HL-60 (cell line): ENCODE measurements at regions not wholly inside any gene's neighbourhood (a gene's known extent, or its start where the extent isn't known, plus 50 kb on each side); places are given as distances from the start of the nearest gene placed in this dataset.

Source experiments
- DNase-seq, 2 experiments: peaks; one replicate each; pipeline ENCODE4 v3.0.0-alpha.2; 2010 to 2020; ENCODE audit warnings: low read depth in 1 of 2, low spot score in 1 of 2
- H3K27ac ChIP-seq: fragments of 250-450 bp; sonication (Bioruptor Pico); replicated peaks from 2 replicates; pipeline ENCODE4 v1.5.1; 2020; ENCODE audit warnings: mild to moderate bottlenecking, moderate library complexity
- H3K27me3 ChIP-seq: fragments of 250-450 bp; sonication (Bioruptor Pico); 2 replicates; pipeline ENCODE4 v1.5.1; 2021; ENCODE audit warnings: mild to moderate bottlenecking, moderate library complexity; ENCODE audit not compliant: insufficient read depth, poor library complexity, severe bottlenecking
- H3K4me3 ChIP-seq: replicated peaks from 2 replicates; pipeline ENCODE4 v1.5.1; 2011; ENCODE audit warnings: mild to moderate bottlenecking, control low read depth, low read length; ENCODE audit not compliant: insufficient read depth
- GABPA ChIP-seq: IDR thresholded peaks from 2 replicates; pipeline ENCODE4 v1.6.1; 2012; ENCODE audit warnings: low read depth
- POLR2AphosphoS5 ChIP-seq: IDR thresholded peaks from 2 replicates; pipeline ENCODE4 v1.6.1; 2012; ENCODE audit warnings: low read depth
- SPI1 ChIP-seq: IDR thresholded peaks from 2 replicates; pipeline ENCODE4 v1.6.1; 2012; ENCODE audit warnings: low read depth, mild to moderate bottlenecking, borderline replicate concordance
- TF ChIP-seq, protein P1 (sequence below): IDR thresholded peaks from one replicate; pipeline ENCODE4 v1.5.1; 2011; ENCODE audit warnings: low read length, control low read depth, inconsistent platforms; ENCODE audit not compliant: insufficient read depth
- TF ChIP-seq, protein P2 (sequence below): IDR thresholded peaks from 2 replicates; pipeline ENCODE4 v1.6.1; 2012; ENCODE audit warnings: low read depth; ENCODE audit not compliant: insufficient replicate concordance

DNA sequence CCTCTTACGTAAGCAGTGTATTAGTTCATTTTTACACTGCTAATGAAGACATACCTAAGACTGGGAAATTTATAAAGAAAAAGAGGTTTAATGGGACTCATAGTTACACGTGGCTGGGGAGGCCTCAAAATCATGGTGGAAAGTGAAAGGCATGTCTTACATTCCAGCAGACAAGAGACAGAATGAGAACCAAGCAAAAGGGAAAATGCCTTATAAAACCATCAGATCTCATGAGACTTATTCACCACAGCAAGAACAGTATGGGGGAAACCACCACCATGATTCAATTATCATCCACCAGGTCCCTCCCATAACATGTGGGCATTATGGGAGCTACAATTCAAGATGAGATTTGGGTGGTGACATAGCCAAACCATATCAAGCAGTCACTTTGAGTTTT lies 126.3 kb upstream of the CXCL12 start:
- TF ChIP-seq POLR2AphosphoS5 (no peak), GABPA (no peak), SPI1 (no peak)
- TF ChIP-seq, protein P1, sequence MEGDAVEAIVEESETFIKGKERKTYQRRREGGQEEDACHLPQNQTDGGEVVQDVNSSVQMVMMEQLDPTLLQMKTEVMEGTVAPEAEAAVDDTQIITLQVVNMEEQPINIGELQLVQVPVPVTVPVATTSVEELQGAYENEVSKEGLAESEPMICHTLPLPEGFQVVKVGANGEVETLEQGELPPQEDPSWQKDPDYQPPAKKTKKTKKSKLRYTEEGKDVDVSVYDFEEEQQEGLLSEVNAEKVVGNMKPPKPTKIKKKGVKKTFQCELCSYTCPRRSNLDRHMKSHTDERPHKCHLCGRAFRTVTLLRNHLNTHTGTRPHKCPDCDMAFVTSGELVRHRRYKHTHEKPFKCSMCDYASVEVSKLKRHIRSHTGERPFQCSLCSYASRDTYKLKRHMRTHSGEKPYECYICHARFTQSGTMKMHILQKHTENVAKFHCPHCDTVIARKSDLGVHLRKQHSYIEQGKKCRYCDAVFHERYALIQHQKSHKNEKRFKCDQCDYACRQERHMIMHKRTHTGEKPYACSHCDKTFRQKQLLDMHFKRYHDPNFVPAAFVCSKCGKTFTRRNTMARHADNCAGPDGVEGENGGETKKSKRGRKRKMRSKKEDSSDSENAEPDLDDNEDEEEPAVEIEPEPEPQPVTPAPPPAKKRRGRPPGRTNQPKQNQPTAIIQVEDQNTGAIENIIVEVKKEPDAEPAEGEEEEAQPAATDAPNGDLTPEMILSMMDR: no peak
- TF ChIP-seq, protein P2, sequence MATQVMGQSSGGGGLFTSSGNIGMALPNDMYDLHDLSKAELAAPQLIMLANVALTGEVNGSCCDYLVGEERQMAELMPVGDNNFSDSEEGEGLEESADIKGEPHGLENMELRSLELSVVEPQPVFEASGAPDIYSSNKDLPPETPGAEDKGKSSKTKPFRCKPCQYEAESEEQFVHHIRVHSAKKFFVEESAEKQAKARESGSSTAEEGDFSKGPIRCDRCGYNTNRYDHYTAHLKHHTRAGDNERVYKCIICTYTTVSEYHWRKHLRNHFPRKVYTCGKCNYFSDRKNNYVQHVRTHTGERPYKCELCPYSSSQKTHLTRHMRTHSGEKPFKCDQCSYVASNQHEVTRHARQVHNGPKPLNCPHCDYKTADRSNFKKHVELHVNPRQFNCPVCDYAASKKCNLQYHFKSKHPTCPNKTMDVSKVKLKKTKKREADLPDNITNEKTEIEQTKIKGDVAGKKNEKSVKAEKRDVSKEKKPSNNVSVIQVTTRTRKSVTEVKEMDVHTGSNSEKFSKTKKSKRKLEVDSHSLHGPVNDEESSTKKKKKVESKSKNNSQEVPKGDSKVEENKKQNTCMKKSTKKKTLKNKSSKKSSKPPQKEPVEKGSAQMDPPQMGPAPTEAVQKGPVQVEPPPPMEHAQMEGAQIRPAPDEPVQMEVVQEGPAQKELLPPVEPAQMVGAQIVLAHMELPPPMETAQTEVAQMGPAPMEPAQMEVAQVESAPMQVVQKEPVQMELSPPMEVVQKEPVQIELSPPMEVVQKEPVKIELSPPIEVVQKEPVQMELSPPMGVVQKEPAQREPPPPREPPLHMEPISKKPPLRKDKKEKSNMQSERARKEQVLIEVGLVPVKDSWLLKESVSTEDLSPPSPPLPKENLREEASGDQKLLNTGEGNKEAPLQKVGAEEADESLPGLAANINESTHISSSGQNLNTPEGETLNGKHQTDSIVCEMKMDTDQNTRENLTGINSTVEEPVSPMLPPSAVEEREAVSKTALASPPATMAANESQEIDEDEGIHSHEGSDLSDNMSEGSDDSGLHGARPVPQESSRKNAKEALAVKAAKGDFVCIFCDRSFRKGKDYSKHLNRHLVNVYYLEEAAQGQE: no peak
- DNase-seq: no peak
- Histone ChIP-seq H3K27ac (no peak overlapping the region), H3K4me3 (no peak overlapping the region), H3K27me3 (no peaks in the 10 kb centered on the region)

DNA sequence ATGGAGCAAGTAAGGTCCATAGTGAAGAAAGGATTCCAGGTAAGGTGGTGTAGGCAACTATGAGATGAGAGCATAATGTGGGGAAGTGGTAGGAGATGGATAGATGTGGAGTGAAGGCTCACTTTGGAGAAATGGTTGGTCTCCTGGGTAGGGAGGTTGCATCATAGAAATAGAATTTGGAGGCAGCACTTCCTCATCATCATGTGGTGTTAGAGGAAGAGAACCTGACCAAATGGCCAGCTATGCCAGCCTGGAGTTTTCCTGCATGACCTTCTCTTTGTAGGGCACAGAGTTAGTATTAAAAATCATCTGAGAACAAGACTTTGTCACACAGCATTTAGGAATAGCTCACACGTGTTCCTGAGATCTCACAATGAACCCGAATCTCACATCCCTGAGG lies 126.7 kb upstream of the CXCL12 start:
- Histone ChIP-seq H3K4me3 (no peak overlapping the region), H3K27me3 (no peaks in the 10 kb centered on the region), H3K27ac (no peak overlapping the region)
- TF ChIP-seq, protein P1: no peak
- peak; percentile 27; the same call in 1 of the 2 replicates for TF ChIP-seq SPI1
- TF ChIP-seq POLR2AphosphoS5: no peak
- TF ChIP-seq GABPA: no peak
- TF ChIP-seq, protein P2: no peak
- DNase-seq: peak in 1 of 2 experiments; percentile 6

DNA sequence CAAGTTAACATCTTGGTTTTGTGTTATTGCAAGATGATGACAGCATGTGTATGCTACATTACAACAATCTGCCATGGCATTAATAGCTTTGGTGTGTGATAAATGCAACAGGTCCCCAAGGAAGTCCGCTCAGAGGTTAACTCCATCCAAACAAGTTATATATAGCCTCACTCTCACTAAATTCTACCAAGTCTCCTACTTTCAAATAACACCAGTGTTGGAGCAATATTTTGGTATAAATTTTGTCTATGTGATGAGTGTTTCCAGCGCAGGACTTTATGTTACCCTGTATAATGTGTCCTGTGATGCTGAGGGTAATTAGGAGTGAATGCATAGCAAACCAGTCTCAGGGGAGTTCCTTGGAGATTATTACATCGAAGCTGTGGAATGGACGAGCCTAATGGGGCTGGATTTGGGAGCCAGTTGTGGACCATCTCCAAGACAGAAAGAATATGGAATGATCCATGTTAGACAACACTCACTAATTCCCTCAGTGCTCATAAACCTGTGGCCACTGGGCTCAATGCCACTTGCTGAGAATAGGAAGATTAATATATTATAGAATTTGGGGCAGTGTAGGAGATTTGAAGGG lies 127.6 kb upstream of the CXCL12 start:
- Histone ChIP-seq H3K4me3 (no peak overlapping the region), H3K27me3 (no peaks in the 10 kb centered on the region), H3K27ac (no peak overlapping the region)
- DNase-seq: no peak
- no peak for TF ChIP-seq SPI1
- TF ChIP-seq, protein P1: no peak
- no peak for TF ChIP-seq POLR2AphosphoS5
- no peak for TF ChIP-seq GABPA
- TF ChIP-seq, protein P2: no peak
